GM12873 (cell line): ENCODE measurements at regions not wholly inside any gene's neighbourhood (a gene's known extent, or its start where the extent isn't known, plus 50 kb on each side); places are given as distances from the start of the nearest gene placed in this dataset.

ENCODE experiments used
- CTCF ChIP-seq: IDR thresholded peaks from 2 replicates; pipeline ENCODE4 v1.5.1; 2012; ENCODE audit warnings: low read depth, mild to moderate bottlenecking, moderate library complexity, low read length, control low read depth; ENCODE audit not compliant: insufficient read depth; ENCODE audit errors: missing control alignments

DNA sequence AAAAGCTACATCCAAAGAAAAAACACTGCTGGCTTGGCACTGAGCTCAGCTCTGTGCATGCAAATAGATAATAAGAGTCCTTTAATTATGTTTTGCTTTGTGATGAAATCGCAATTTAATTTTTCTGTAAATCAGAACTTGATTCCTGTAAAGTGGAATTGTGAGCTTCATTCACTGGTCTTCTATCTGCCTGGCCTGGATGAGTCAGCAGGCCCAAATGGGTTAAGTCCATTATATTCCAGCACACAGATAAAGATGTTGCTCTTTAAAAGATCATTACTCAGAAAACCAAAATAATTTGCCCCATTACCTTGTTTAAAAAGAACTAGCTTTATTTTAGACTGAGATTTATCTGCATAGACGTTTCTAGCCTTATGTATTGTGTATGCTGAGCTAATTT, 90.4 kb downstream of the CARTPT start:
- TF ChIP-seq CTCF, result no peak

DNA sequence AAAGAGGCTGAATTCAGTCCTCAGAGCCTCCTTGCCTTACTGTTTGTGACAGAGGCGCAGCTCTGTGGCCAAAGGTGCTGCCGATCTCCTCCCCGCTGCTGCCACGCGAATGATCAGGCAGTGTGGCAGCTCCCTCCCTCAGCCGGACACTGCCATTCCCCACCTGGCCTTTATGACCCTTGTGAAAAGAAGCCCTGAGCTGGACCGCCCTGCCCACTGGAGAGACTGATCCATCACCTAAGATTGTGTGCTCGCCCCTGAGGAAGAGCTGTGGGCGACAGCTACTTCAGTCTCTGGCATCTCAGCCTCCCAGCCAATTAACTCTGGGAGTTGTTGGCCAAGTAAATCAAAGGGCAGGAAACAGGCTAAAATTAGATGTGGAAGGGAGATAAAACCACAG, 90.9 kb downstream of the CARTPT start:
- TF ChIP-seq CTCF, result no peak

DNA sequence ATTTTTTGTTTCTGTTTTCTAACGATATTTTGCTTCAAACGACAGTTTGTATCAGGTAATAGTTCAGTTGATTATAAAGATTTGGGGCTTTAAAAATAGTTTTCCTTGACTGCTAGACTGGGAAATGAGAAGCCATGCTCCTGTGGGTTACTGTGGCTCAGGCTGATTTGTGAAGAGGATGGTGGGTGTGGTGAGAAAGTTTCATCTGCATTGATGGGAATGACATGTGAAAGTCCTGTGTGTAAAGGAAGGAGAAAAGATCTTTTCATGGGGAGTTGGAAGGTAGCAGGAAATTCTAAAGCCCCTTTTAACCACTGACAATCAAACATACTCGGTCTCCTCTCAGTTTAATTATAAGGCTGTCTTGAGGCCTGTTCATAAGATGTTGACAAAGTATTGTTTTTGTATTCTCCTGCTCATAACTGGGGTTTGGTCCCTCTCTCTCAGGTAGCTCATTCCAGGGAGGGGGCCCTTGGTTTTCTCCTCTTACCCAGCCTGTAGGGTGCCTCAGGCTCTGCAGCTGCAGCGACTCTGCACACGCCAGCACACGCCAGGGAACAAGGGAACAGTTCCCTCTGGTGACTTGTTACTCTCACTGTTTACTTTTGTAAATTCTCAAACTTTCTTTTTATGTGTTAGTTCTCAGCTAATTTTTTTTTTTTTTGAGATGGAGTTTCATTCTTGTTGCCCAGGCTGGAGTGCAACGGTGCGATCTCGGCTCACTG, 91.6 kb downstream of the CARTPT start:
- no peak for TF ChIP-seq CTCF

- TF ChIP-seq CTCF, result no peak
Measured at GRCh38 chr5:71811779-71812178, 92.7 kb downstream of the CARTPT start.

GRCh38 chr5:71816307-71816706, 97.2 kb downstream of the CARTPT start:
- no peak for TF ChIP-seq CTCF

- TF ChIP-seq CTCF, result no peak
Measured at GRCh38 chr5:71817891-71818290, 98.8 kb downstream of the CARTPT start.

- no peak for TF ChIP-seq CTCF
Measured at GRCh38 chr5:71821029-71821428, 102.0 kb downstream of the CARTPT start.
